Psoas muscle (tissue), 7 donors: ENCODE measurements at regions not wholly inside any gene's neighbourhood (a gene's known extent, or its start where the extent isn't known, plus 50 kb on each side); places are given as distances from the start of the nearest gene placed in this dataset.

Experiments
- ATAC-seq, 4 donors: fragments of 200-7000 bp; cut with Tn5 transposase; one replicate each; pipeline ENCODE4 v1.9.1; 2020; ENCODE audit warnings: moderate library complexity in 3 of 4, mild to moderate bottlenecking in 2 of 4
- DNase-seq, 2 donors: peaks; one replicate each; pipeline ENCODE4 v3.0.0-alpha.2; 2020
- H3K27ac ChIP-seq: fragments of 200-600 bp; one replicate; pipeline ENCODE4 v1.8.0; 2022
- H3K27me3 ChIP-seq, 3 donors: fragments of 200-600 bp in 1 of 3; one replicate each; pipeline versions ENCODE4 v1.6.1 to v1.8.0; 2013 to 2022; ENCODE audit warnings: low read length in 2 of 3, mild to moderate bottlenecking in 2 of 3, moderate library complexity in 1 of 3; ENCODE audit not compliant: insufficient read depth in 3 of 3
- H3K36me3 ChIP-seq, 2 donors: fragments of 200-600 bp in 1 of 2; one replicate each; pipeline versions ENCODE4 v1.6.1 to v1.8.0; 2013 to 2022; ENCODE audit warnings: low read depth in 1 of 2, mild to moderate bottlenecking in 1 of 2, moderate library complexity in 1 of 2; ENCODE audit not compliant: insufficient read depth in 1 of 2
- H3K4me1 ChIP-seq: fragments of 200-600 bp; one replicate; pipeline ENCODE4 v1.8.0; 2022
- H3K4me3 ChIP-seq: fragments of 200-600 bp; one replicate; pipeline ENCODE4 v1.8.0; 2022; ENCODE audit warnings: mild to moderate bottlenecking
- H3K9me3 ChIP-seq: fragments of 200-600 bp; one replicate; pipeline ENCODE4 v1.8.0; 2022
- WGBS, 3 donors: extraction: QIAGEN DNeasy Blood & Tissue Kit; methylation state at CpG; one replicate each; pipeline versions ENCODE4 v1.1.6 to v1.1.7; 2013; 5-methylcytosine and 5-hydroxymethylcytosine counted together
- intact Hi-C, 2 donors: fragments of 100-400 bp; cut with DNase I; formaldehyde crosslinking; loops; one replicate each; pipeline versions ENCODE4 v1.11.0 to v1.14.2; 2022
- TF ChIP-seq, protein P1 (sequence below): fragments of 200-600 bp; IDR thresholded peaks from one replicate; pipeline ENCODE4 v1.8.0; 2022; ENCODE audit warnings: antibody characterized with exemption
- donor health status: healthy with polysubstance abuse.
- donor health status: DM: no; HTN: no; CAD: no; lungs with moderate emphysema.
- donor health status: Bipolar disorder and iron deficiency.
- donor health status: healthy.
- donor health status: DM: yes; HTN: yes; CAD: no.
- donor health status: DM: no; HTN: no; CAD: no.
- donor health status: DM: yes; HTN: yes; CAD: no.

DNA sequence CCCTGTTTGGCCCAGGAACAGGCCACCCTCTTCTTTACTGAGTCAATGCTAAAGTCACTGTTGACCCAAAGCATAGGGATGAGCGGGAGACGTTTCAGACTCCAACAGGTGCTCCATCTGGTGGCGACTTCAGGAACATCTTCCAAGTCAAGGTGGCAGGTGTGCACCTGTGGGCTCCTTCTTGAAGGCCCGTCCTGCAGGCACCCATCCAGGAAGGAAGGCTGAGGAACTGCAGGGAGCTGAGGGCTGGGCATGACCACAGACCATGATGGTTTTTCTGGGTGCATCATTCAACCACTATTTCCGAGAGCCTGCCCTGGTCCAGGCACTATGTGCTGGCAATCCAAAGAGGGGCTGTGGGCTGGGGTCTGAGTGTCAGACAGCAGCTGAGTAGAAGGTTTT is 142.8 kb downstream of the NDUFA10 start:
- intact Hi-C loops: loop anchor here (2.0 to 10.0 kb wide), 5 partner anchors 188 to 848 kb away; partner anchors contain the start of gene HDAC4 (in 1 of the 2)
- 32 to 36% (median 35%) methylated on average over 5 of the region's 5 CpGs for WGBS, 3 donors
- H3K36me3 ChIP-seq: no peaks in the 10 kb centered on the region
- H3K9me3 ChIP-seq: peaks cover 25% of the 10 kb centered on the region
- peaks cover 3% of the 10 kb centered on the region for H3K4me1 ChIP-seq
- DNase-seq (no peak), ATAC-seq (peak; percentile 54 to 86 (median 80))
- H3K4me3 ChIP-seq: no peak overlapping the region
- TF ChIP-seq, protein P1, sequence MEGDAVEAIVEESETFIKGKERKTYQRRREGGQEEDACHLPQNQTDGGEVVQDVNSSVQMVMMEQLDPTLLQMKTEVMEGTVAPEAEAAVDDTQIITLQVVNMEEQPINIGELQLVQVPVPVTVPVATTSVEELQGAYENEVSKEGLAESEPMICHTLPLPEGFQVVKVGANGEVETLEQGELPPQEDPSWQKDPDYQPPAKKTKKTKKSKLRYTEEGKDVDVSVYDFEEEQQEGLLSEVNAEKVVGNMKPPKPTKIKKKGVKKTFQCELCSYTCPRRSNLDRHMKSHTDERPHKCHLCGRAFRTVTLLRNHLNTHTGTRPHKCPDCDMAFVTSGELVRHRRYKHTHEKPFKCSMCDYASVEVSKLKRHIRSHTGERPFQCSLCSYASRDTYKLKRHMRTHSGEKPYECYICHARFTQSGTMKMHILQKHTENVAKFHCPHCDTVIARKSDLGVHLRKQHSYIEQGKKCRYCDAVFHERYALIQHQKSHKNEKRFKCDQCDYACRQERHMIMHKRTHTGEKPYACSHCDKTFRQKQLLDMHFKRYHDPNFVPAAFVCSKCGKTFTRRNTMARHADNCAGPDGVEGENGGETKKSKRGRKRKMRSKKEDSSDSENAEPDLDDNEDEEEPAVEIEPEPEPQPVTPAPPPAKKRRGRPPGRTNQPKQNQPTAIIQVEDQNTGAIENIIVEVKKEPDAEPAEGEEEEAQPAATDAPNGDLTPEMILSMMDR: peak; percentile 65
- no peak overlapping the region for H3K27ac ChIP-seq
- H3K27me3 ChIP-seq: no peaks in the 10 kb centered on the region

DNA sequence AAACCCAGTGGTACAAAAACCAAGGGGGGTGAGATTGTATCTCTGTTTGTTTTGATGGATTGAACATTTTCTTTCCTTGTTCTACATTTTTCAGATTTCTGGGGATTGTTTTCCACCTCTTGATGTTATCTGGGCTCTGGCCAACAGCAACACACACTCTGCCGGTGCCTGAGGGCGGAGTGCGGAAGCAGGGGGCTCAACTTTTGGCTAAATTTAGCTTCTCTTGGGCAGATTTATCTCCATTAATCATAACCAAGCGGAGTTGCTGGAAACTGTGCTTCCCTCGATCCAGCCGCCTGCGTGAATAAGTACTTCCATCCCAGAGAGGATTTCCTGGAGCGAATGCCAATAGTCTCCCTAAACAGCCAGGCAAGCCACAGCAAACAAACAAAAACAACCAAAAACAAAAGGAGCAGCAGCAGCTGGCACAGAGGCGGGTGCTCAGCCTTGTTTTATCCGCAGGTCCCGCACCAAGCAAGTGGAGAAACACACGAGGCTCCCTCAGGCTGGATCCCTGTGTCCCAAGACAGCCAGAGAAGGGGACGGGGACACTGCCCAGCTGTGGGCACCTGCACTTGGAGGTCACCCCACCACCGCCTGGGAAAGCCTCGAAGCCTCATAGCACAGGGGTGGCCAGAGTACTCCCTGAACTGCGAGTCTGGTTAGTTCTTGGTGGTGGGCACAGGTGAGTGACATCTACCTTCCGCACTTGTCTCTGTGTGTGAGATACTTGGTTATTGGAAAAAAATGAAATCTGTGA is 143.4 kb downstream of the NDUFA10 start:
- H3K9me3 ChIP-seq: peaks cover 22% of the 10 kb centered on the region
- WGBS, 3 donors: 44 to 59% (median 52%) methylated on average over 16 to 17 of the region's 17 CpGs
- intact Hi-C loops: loop anchor here (2.0 to 10.0 kb wide), 5 partner anchors 187 to 847 kb away; partner anchors contain the start of gene HDAC4 (in 1 of the 2)

DNA sequence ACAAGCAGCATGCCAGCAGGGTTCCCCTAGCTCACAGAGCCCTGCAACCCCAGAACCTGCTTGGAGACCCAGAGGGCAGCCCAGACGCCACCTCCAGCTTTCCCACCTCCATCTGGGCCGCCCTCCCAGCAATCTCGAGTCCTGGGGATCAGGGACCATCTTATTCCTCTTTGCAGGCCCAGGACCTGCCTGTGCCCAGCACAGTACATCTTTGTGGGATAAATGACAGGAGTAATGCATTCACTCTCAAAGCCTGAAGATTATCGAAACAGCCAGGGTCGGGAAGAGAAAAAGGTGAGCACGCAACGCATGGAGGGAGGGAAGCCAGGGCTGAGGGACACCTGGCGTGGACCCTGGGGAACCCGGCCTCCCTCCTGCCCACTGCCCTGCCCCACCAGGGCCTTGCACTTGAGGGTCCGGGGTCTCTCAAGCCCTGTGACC is 144.1 kb downstream of the NDUFA10 start:
- TF ChIP-seq, protein P1: no peak
- Histone ChIP-seq H3K36me3 (no peaks in the 10 kb centered on the region), H3K27me3 (no peaks in the 10 kb centered on the region), H3K9me3 (peaks cover 18% of the 10 kb centered on the region), H3K27ac (no peak overlapping the region), H3K4me1 (peaks cover 3% of the 10 kb centered on the region), H3K4me3 (no peak overlapping the region)
- DNase-seq (no peak), ATAC-seq (no peak)
- WGBS, 3 donors: 82 to 88% (median 85%) methylated on average over 10 of the region's 10 CpGs
- intact Hi-C loops: loop anchor here (5.0 to 10.0 kb wide), 4 partner anchors 186 to 846 kb away; partner anchors contain the start of gene HDAC4 (in 1 of the 2)

More for the DNA sequence above, 143.4 kb downstream of the NDUFA10 start:
- Histone ChIP-seq H3K36me3 (no peaks in the 10 kb centered on the region), H3K4me3 (no peak overlapping the region), H3K4me1 (peaks cover 3% of the 10 kb centered on the region), H3K27me3 (no peaks in the 10 kb centered on the region), H3K27ac (no peak overlapping the region)
- ATAC-seq (peak in 3 of 4 donors; percentile 8 to 24 (median 19)), DNase-seq (no peak)
- TF ChIP-seq, protein P1: no peak

DNA sequence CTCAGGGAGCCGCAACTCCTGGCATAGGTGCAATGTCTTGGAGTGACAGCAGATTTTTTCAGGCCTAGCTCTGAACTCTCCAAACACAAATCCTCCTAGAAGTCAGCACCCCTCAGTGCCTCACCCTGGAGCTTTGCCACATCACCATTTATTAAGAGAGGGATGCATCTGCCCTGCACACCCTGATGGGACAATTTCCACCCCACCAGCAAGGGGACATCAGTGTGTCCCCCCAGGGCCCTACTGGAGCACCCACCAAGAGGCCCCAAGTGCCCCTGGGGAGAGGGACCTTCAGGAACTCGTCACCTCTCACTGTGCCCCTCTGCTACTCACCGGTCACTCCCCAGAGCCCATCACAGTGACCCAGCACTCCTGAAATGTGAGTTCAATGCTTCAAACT is 144.7 kb downstream of the NDUFA10 start:
- intact Hi-C loops: loop anchor here (5.0 to 10.0 kb wide), 4 partner anchors 186 to 846 kb away; partner anchors contain the start of gene HDAC4 (in 1 of the 2)
- H3K4me3 ChIP-seq: no peak overlapping the region
- DNase-seq (no peak), ATAC-seq (no peak)
- H3K9me3 ChIP-seq: peaks cover 17% of the 10 kb centered on the region
- TF ChIP-seq, protein P1: no peak
- no peaks in the 10 kb centered on the region for H3K36me3 ChIP-seq
- WGBS, 3 donors: 87 to 90% (median 90%) methylated on average over 3 of the region's 3 CpGs
- peaks cover 3% of the 10 kb centered on the region for H3K4me1 ChIP-seq
- no peak overlapping the region for H3K27ac ChIP-seq
- no peaks in the 10 kb centered on the region for H3K27me3 ChIP-seq
